Tibial artery (tissue), 4 donors: ENCODE measurements at regions not wholly inside any gene's neighbourhood (a gene's known extent, or its start where the extent isn't known, plus 50 kb on each side); places are given as distances from the start of the nearest gene placed in this dataset.

Experiments
- DNase-seq, 2 donors: peaks; one replicate each; pipeline ENCODE4 v3.0.0-alpha.2; 2019
- H3K27ac ChIP-seq, 2 donors: fragments of 200-600 bp; sonication (generic) in 1 of 2; 1 replicate in 1 of 2; 2 replicates in 1 of 2; pipeline ENCODE4 v1.5.1; 2018 to 2019; ENCODE audit warnings: mild to moderate bottlenecking in 1 of 2
- H3K27me3 ChIP-seq, 2 donors: fragments of 200-600 bp; sonication (generic) in 1 of 2; one replicate each; pipeline versions ENCODE4 v1.5.1 to v1.6.0; 2016 to 2019
- H3K36me3 ChIP-seq, 3 donors: fragments of 200-600 bp; sonication (generic) in 2 of 3; one replicate each; pipeline ENCODE4 v1.5.1; 2016 to 2019; ENCODE audit warnings: mild to moderate bottlenecking in 2 of 3
- H3K4me1 ChIP-seq, 4 donors: fragments of 200-600 bp; sonication (generic) in 2 of 4; 1 replicate in 3 of 4; 2 replicates in 1 of 4; pipeline ENCODE4 v1.5.1; 2016 to 2019
- H3K4me3 ChIP-seq, 2 donors: fragments of 200-600 bp; sonication (generic) in 1 of 2; 1 replicate in 1 of 2; 2 replicates in 1 of 2; pipeline ENCODE4 v1.5.1; 2018 to 2019; ENCODE audit warnings: mild to moderate bottlenecking in 2 of 2
- H3K9me3 ChIP-seq, 3 donors: fragments of 200-600 bp; sonication (generic) in 1 of 3; one replicate each; pipeline ENCODE4 v1.5.1; 2016 to 2019
- CTCF ChIP-seq, 2 experiments: fragments of 200-600 bp in 1 of 2; fragments of 450-650 bp in 1 of 2; IDR thresholded peaks; one replicate each; pipeline ENCODE4 v1.5.1; 2017 to 2019; ENCODE audit warnings: antibody characterized with exemption in 2 of 2, mild to moderate bottlenecking in 1 of 2, moderate library complexity in 1 of 2
- intact Hi-C: fragments of 100-400 bp; cut with DNase I; formaldehyde crosslinking; loops from one replicate; pipeline ENCODE4 v1.15.0; 2023; ENCODE audit warnings: low total_unique reads

GRCh38 chr12:113612076-113612728, 140.5 kb upstream of the LHX5 start:
- H3K27me3 ChIP-seq, result peaks cover 0 to 48% of the 10 kb centered on the region in 2 donors
- H3K4me3 ChIP-seq, result no peak overlapping the region
- no peak for DNase-seq
- intact Hi-C loops, result no loop called here
- TF ChIP-seq CTCF (IDR thresholded peaks at IDR 0.05), result no peak
- H3K9me3 ChIP-seq, result peaks cover 0 to 3% (median 0%) of the 10 kb centered on the region in 3 donors
- H3K4me1 ChIP-seq, result no peaks in the 10 kb centered on the region
- H3K36me3 ChIP-seq, result no peaks in the 10 kb centered on the region
- no peak overlapping the region for H3K27ac ChIP-seq

- intact Hi-C loops, result no loop called here
- Histone ChIP-seq H3K4me3 (no peak overlapping the region), H3K4me1 (no peaks in the 10 kb centered on the region), H3K27me3 (peaks cover 0 to 47% of the 10 kb centered on the region in 2 donors), H3K36me3 (no peaks in the 10 kb centered on the region), H3K27ac (no peak overlapping the region), H3K9me3 (peaks cover 0 to 3% (median 0%) of the 10 kb centered on the region in 3 donors)
- TF ChIP-seq CTCF (IDR thresholded peaks at IDR 0.05), result no peak
- DNase-seq, result no peak
Observed at GRCh38 chr12:113611652-113612051, 140.0 kb upstream of the LHX5 start.

- no peak for TF ChIP-seq CTCF (IDR thresholded peaks at IDR 0.05)
- intact Hi-C loops, result no loop called here
- H3K4me3 ChIP-seq, result no peak overlapping the region
- no peak overlapping the region for H3K27ac ChIP-seq
- peaks cover 0 to 44% of the 10 kb centered on the region in 2 donors for H3K27me3 ChIP-seq
- H3K9me3 ChIP-seq, result peaks cover 0 to 3% (median 0%) of the 10 kb centered on the region in 3 donors
- no peaks in the 10 kb centered on the region for H3K4me1 ChIP-seq
- DNase-seq, result no peak
- no peaks in the 10 kb centered on the region for H3K36me3 ChIP-seq
Observed at GRCh38 chr12:113610698-113611097, 139.0 kb upstream of the LHX5 start.

- no peak for TF ChIP-seq CTCF (IDR thresholded peaks at IDR 0.05)
- Histone ChIP-seq H3K4me3 (no peak overlapping the region), H3K27ac (no peak overlapping the region), H3K4me1 (no peaks in the 10 kb centered on the region), H3K27me3 (peaks cover 0 to 44% of the 10 kb centered on the region in 2 donors), H3K9me3 (peaks cover 0 to 3% (median 0%) of the 10 kb centered on the region in 3 donors), H3K36me3 (no peaks in the 10 kb centered on the region)
- no peak for DNase-seq
- intact Hi-C loops, result no loop called here
Observed at GRCh38 chr12:113609692-113610469, 138.2 kb upstream of the LHX5 start.

- no peaks in the 10 kb centered on the region for H3K4me1 ChIP-seq
- intact Hi-C loops, result no loop called here
Observed at GRCh38 chr12:113604666-113605065, 133.0 kb upstream of the LHX5 start.

More at GRCh38 chr12:113604666-113605065, 133.0 kb upstream of the LHX5 start:
- Histone ChIP-seq H3K9me3 (peaks cover 0 to 3% (median 0%) of the 10 kb centered on the region in 3 donors), H3K27ac (no peak overlapping the region), H3K4me3 (no peak overlapping the region), H3K27me3 (peaks cover 0 to 9% of the 10 kb centered on the region in 2 donors), H3K36me3 (no peaks in the 10 kb centered on the region)
- no peak for TF ChIP-seq CTCF (IDR thresholded peaks at IDR 0.05)
- DNase-seq, result no peak
